ENCODE measurements at regions not wholly inside any gene's neighbourhood (a gene's known extent, or its start where the extent isn't known, plus 50 kb on each side); places are given as distances from the start of the nearest gene placed in this dataset.
"Not testable (repeated sequence)": the region's sequence is repeated elsewhere in the genome, so short reads cannot be mapped to it uniquely, and the experiment has no call there.

GRCh38 chr16:5932906-5933305 is 835.3 kb upstream of the EEF2KMT start:
- Mint-ChIP-seq H3K36me3 (no peaks in the 10 kb centered on the region), H3K27me3 (no peaks in the 10 kb centered on the region), H3K4me1 (ENCODE audit: low read depth) (no peaks in the 10 kb centered on the region), H3K4me3 (no peak overlapping the region), H3K27ac (no peak overlapping the region), H3K9me3 (ENCODE audit: low read depth) (peaks cover 3% of the 10 kb centered on the region)

- no peaks in the 10 kb centered on the region for H3K36me3 Mint-ChIP-seq
- peaks cover 4% of the 10 kb centered on the region for H3K9me3 Mint-ChIP-seq (ENCODE audit: low read depth)
- H3K27ac Mint-ChIP-seq, result no peak overlapping the region
- H3K4me1 Mint-ChIP-seq (ENCODE audit: low read depth), result no peaks in the 10 kb centered on the region
- no peaks in the 10 kb centered on the region for H3K27me3 Mint-ChIP-seq
- H3K4me3 Mint-ChIP-seq, result no peak overlapping the region
Observed at GRCh38 chr16:5928476-5929065, 831.0 kb upstream of the EEF2KMT start.

- H3K4me3 Mint-ChIP-seq, result no peak overlapping the region
- H3K27ac Mint-ChIP-seq, result no peak overlapping the region
- no peaks in the 10 kb centered on the region for H3K36me3 Mint-ChIP-seq
- peaks cover 4% of the 10 kb centered on the region for H3K9me3 Mint-ChIP-seq (ENCODE audit: low read depth)
- no peaks in the 10 kb centered on the region for H3K4me1 Mint-ChIP-seq (ENCODE audit: low read depth)
- H3K27me3 Mint-ChIP-seq, result no peaks in the 10 kb centered on the region
Observed at GRCh38 chr16:5925850-5926249, 828.3 kb upstream of the EEF2KMT start.

DNA sequence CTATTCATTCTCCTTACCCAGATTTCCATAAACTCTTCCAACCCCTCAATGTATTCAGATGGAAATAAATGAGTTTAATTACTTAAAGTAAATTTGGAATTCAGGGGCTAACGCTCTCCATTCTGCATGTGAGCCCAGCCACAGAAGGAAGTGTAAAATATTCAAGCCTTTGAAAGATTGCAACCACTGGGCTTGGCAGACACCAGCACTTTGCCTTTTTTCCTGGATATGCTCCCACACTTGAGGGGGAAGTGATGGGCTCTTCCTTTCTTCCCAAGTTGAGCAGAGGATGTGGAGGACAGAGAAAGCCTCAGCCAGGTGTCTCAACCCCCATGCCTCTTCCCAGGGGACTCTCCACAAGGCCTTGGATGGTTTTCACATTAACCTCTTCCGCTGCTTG is 825.1 kb upstream of the EEF2KMT start:
- H3K4me1 Mint-ChIP-seq (ENCODE audit: low read depth), result no peaks in the 10 kb centered on the region
- H3K36me3 Mint-ChIP-seq, result no peaks in the 10 kb centered on the region
- H3K27ac Mint-ChIP-seq, result no peak overlapping the region
- H3K27me3 Mint-ChIP-seq, result peaks cover 2% of the 10 kb centered on the region
- H3K9me3 Mint-ChIP-seq (ENCODE audit: low read depth), result peaks cover 6% of the 10 kb centered on the region
- H3K4me3 Mint-ChIP-seq, result no peak overlapping the region

DNA sequence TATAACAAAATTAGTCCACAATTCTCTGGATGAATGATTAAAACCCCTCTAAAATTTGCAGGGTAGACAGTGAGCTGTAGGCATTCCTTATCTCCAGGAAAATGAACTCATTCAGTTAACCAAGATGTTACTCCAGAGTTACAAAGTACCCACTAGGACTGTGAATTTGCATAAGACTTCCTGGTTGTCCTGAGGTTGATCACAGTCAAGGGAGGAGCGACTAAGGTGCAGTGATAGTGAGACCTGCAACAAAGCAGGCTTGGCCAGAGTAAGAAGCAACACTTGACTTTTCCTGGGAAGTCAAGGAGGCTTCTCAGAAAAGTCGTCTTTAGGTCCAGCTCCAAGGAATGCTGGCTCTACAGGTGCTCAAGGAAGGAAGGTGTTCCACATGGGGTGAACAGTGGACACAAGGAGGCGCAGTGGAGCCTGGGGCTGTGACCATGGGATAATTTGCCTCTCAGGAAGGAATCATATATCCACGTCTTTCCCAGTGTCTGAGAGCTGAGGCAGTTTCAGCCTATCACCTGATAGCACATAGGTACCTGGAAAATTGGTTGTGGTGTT is 821.1 kb upstream of the EEF2KMT start:
- Mint-ChIP-seq H3K4me1 (ENCODE audit: low read depth) (no peaks in the 10 kb centered on the region), H3K27me3 (peaks cover 4% of the 10 kb centered on the region), H3K4me3 (no peak overlapping the region), H3K27ac (no peak overlapping the region), H3K9me3 (ENCODE audit: low read depth) (peaks cover 7% of the 10 kb centered on the region), H3K36me3 (no peaks in the 10 kb centered on the region)

- Mint-ChIP-seq H3K27ac (no peak overlapping the region), H3K4me3 (no peak overlapping the region), H3K36me3 (no peaks in the 10 kb centered on the region), H3K27me3 (peaks cover 4% of the 10 kb centered on the region), H3K4me1 (ENCODE audit: low read depth) (no peaks in the 10 kb centered on the region), H3K9me3 (ENCODE audit: low read depth) (peaks cover 7% of the 10 kb centered on the region)
Observed at GRCh38 chr16:5917436-5918195, 820.0 kb upstream of the EEF2KMT start.

DNA sequence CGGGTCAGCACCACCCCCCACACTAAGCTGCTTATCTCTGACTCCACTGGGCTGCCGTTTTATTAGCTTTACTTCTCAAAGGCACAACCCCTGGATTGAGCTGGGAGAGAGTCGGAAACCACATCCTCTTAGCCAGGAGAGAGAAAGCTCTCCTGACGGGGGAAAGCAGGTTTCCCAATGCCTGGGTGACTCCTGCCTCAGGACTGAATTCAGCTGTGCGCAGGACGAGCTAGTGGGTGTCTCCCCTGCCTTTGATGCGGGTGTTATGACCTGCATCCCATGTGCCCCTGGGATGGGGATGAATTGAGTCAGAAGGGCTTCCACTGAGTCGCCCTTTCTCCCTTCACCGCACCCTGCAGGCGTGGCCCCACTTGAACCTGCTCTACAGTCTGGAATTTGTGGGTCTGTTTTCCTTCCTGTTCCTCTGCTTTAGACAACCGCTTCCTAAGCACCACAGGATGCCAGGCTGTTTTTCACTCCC is 819.2 kb upstream of the EEF2KMT start:
- Mint-ChIP-seq H3K27ac (no peak overlapping the region), H3K4me3 (no peak overlapping the region), H3K9me3 (ENCODE audit: low read depth) (peaks cover 7% of the 10 kb centered on the region), H3K4me1 (ENCODE audit: low read depth) (no peaks in the 10 kb centered on the region), H3K27me3 (peaks cover 5% of the 10 kb centered on the region), H3K36me3 (no peaks in the 10 kb centered on the region)

- Mint-ChIP-seq H3K4me3 (no peak overlapping the region), H3K4me1 (ENCODE audit: low read depth) (no peaks in the 10 kb centered on the region), H3K27ac (no peak overlapping the region), H3K36me3 (no peaks in the 10 kb centered on the region), H3K9me3 (ENCODE audit: low read depth) (no peaks in the 10 kb centered on the region), H3K27me3 (peaks cover 1% of the 10 kb centered on the region)
Observed at GRCh38 chr16:5911241-5911640, 813.6 kb upstream of the EEF2KMT start.

DNA sequence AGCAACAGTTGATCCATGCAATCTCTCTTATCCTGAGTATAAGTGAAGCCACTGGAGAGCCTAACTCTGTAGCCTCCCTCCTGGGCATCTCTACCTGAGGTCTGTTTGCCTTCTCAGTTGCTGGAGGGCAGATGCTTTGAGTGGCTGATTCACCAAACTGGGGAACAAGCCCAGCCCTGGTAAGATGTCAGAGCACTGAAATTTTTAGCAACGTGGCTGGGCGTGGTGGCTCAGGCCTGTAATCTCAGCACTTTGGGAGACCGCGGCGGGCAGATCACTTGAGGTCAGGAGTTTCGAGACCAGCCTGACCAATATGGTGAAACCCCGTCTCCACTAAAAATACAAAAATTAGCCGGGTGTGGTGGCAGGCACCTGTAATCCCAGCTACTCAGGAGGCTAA is 812.0 kb upstream of the EEF2KMT start:
- H3K9me3 Mint-ChIP-seq (ENCODE audit: low read depth); H3K36me3 Mint-ChIP-seq; H3K4me3 Mint-ChIP-seq; H3K27me3 Mint-ChIP-seq; H3K4me1 Mint-ChIP-seq (ENCODE audit: low read depth); H3K27ac Mint-ChIP-seq: not testable (repeated sequence)

DNA sequence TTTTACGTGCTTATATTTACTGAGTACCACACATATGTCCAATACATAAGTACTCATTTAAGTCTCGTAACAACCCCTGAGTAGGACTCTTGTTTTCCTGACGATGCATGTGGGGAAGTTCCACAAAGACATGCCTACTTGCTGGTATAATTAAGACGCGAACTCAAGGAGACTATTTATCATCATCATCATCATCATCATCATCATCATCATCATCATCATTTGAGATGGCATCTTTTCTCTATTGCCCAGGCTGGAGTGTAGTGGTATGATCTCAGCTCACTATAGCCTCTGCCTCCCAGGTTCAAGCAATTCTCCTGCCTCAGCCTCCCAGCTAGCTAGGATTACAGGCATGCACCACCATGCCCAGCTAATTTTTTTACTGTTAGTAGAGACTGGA is 809.9 kb upstream of the EEF2KMT start:
- Mint-ChIP-seq H3K4me3 (no peak overlapping the region), H3K27me3 (peaks cover 1% of the 10 kb centered on the region), H3K9me3 (ENCODE audit: low read depth) (no peaks in the 10 kb centered on the region), H3K4me1 (ENCODE audit: low read depth) (no peaks in the 10 kb centered on the region), H3K27ac (no peak overlapping the region), H3K36me3 (no peaks in the 10 kb centered on the region)

DNA sequence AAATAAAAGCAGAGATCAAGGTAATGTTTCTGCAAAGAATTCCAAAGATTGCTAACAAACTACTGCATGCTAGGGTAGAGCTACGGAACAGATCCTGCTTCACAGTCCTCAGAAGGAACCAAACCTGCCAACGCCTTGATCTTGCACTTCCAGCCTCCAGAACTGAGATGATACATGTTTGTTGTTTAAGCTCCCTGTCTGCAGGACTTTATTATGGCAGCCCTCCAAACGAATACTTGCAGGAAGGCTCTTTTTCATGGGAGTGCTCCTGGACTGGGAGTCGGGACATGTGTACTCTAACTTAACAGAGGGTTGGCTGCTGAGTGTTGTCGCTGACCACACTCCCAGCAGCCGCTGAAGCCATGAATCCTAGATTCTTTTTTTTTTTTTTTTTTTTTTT is 808.8 kb upstream of the EEF2KMT start:
- Mint-ChIP-seq H3K4me1 (ENCODE audit: low read depth) (no peaks in the 10 kb centered on the region), H3K36me3 (no peaks in the 10 kb centered on the region), H3K4me3 (no peak overlapping the region), H3K9me3 (ENCODE audit: low read depth) (no peaks in the 10 kb centered on the region), H3K27ac (no peak overlapping the region), H3K27me3 (no peaks in the 10 kb centered on the region)

DNA sequence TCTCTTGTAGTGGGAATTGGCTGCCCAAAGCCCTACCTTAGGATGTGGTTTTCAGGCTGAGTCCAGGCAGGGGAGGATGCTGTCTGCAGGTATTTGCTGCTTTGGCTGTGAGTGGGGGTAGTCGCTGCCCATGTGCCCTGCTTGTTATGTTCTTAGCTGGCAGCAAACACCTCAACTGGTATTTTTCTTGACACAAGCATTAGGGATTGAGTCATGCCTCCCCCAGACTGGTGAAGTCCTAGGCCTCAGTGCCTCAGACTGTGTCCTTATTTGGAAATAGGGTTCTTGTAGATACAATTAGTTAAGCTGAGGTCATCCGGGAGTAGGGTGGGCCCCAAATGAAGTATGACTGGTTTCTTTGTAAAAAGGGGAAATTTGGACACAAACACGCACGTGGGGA is 808.3 kb upstream of the EEF2KMT start:
- H3K4me3 Mint-ChIP-seq, result no peak overlapping the region
- no peak overlapping the region for H3K27ac Mint-ChIP-seq
- no peaks in the 10 kb centered on the region for H3K4me1 Mint-ChIP-seq (ENCODE audit: low read depth)
- H3K9me3 Mint-ChIP-seq (ENCODE audit: low read depth), result no peaks in the 10 kb centered on the region
- H3K36me3 Mint-ChIP-seq, result no peaks in the 10 kb centered on the region
- no peaks in the 10 kb centered on the region for H3K27me3 Mint-ChIP-seq

GRCh38 chr16:5903832-5904231 is 806.2 kb upstream of the EEF2KMT start:
- Mint-ChIP-seq H3K4me3 (no peak overlapping the region), H3K36me3 (no peaks in the 10 kb centered on the region), H3K4me1 (ENCODE audit: low read depth) (no peaks in the 10 kb centered on the region), H3K27ac (no peak overlapping the region), H3K27me3 (no peaks in the 10 kb centered on the region), H3K9me3 (ENCODE audit: low read depth) (peaks cover 5% of the 10 kb centered on the region)

- no peak overlapping the region for H3K27ac Mint-ChIP-seq
- H3K4me1 Mint-ChIP-seq (ENCODE audit: low read depth), result no peaks in the 10 kb centered on the region
- H3K36me3 Mint-ChIP-seq, result no peaks in the 10 kb centered on the region
- no peaks in the 10 kb centered on the region for H3K27me3 Mint-ChIP-seq
- H3K9me3 Mint-ChIP-seq (ENCODE audit: low read depth), result peaks cover 5% of the 10 kb centered on the region
- H3K4me3 Mint-ChIP-seq, result no peak overlapping the region
Observed at GRCh38 chr16:5903153-5903552, 805.6 kb upstream of the EEF2KMT start.

- Mint-ChIP-seq H3K27me3 (no peaks in the 10 kb centered on the region), H3K27ac (no peak overlapping the region), H3K4me1 (ENCODE audit: low read depth) (no peaks in the 10 kb centered on the region), H3K36me3 (no peaks in the 10 kb centered on the region), H3K9me3 (ENCODE audit: low read depth) (peaks cover 5% of the 10 kb centered on the region), H3K4me3 (no peak overlapping the region)
Observed at GRCh38 chr16:5900046-5900445, 802.5 kb upstream of the EEF2KMT start.

DNA sequence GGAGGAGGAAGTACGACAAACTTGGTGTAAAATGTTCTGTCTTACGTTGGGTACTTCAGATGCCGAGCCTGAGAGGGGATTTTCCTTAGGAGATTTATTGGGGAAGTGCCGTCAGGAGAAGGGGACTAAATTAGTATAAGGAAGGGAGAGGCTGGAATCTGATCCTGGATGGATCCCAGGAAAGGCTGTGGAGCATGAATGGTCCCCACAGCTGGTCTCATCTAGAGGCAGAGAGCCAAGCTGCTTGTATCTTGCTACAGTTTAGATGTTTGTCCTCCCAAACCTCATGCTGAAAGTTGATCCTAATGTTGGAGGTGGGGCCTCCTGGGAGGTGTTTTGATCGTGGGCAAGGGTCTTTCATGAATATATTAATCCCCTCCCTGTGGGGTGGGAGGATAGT is 798.4 kb upstream of the EEF2KMT start:
- no peaks in the 10 kb centered on the region for H3K36me3 Mint-ChIP-seq
- peaks cover 8% of the 10 kb centered on the region for H3K9me3 Mint-ChIP-seq (ENCODE audit: low read depth)
- no peaks in the 10 kb centered on the region for H3K4me1 Mint-ChIP-seq (ENCODE audit: low read depth)
- no peak overlapping the region for H3K27ac Mint-ChIP-seq
- H3K4me3 Mint-ChIP-seq, result no peak overlapping the region
- H3K27me3 Mint-ChIP-seq, result no peaks in the 10 kb centered on the region
